ENCODE measurements at regions not wholly inside any gene's neighbourhood (a gene's known extent, or its start where the extent isn't known, plus 50 kb on each side); places are given as distances from the start of the nearest gene placed in this dataset.

DNA sequence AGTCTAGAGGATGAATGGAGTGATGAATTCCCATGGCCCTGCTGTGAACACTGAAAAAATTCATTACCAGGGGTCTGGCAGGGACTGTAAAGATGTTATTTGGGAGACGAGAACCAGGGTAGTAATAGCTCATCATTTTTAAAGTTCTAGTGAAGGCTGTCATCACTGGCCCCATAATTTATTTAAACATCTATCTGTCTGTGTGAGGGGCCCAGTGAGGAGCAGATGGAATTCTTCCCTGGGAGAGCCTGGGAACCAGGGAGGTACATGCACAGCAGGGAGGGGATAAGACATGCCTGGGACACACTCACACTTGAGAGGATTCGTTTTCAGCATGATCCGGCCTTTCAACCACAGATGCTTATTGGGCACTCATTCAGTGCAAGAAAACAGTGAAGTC, 162.0 kb downstream of the PDGFRA start:
- TF ChIP-seq, protein P1, sequence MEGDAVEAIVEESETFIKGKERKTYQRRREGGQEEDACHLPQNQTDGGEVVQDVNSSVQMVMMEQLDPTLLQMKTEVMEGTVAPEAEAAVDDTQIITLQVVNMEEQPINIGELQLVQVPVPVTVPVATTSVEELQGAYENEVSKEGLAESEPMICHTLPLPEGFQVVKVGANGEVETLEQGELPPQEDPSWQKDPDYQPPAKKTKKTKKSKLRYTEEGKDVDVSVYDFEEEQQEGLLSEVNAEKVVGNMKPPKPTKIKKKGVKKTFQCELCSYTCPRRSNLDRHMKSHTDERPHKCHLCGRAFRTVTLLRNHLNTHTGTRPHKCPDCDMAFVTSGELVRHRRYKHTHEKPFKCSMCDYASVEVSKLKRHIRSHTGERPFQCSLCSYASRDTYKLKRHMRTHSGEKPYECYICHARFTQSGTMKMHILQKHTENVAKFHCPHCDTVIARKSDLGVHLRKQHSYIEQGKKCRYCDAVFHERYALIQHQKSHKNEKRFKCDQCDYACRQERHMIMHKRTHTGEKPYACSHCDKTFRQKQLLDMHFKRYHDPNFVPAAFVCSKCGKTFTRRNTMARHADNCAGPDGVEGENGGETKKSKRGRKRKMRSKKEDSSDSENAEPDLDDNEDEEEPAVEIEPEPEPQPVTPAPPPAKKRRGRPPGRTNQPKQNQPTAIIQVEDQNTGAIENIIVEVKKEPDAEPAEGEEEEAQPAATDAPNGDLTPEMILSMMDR (IDR thresholded peaks at IDR 0.05), result no peak
- TF ChIP-seq EZH2phosphoT487 (IDR thresholded peaks at IDR 0.05), result no peak

All from neural progenitor cell (in vitro differentiated cells).